GM12874 (cell line): ENCODE measurements at regions not wholly inside any gene's neighbourhood (a gene's known extent, or its start where the extent isn't known, plus 50 kb on each side); places are given as distances from the start of the nearest gene placed in this dataset.

ENCODE experiments used
- TF ChIP-seq, protein P1 (sequence below): IDR thresholded peaks from 2 replicates; pipeline ENCODE4 v1.5.1; 2011; ENCODE audit warnings: low read depth, mild to moderate bottlenecking, control low read depth, low read length, moderate library complexity; ENCODE audit not compliant: insufficient read depth

DNA sequence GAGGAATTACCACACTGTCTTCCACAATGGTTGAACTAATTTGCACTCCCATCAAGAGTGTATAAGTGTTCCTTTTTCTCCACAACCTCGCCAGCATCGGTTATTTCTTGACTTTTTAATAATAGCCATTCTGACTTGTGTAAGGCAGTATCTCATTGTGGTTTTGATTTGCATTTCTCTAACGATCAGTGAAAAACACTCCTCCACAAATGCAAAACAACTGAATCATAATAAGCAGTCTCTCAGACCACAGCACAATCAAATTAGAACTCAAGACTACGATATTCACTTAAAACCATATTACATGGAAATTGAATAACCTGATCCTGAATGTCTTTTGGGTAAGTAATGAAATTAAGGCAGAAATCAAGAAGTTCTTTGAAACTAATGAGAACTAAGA, 371.7 kb downstream of the CXXC4 start:
- TF ChIP-seq, protein P1, sequence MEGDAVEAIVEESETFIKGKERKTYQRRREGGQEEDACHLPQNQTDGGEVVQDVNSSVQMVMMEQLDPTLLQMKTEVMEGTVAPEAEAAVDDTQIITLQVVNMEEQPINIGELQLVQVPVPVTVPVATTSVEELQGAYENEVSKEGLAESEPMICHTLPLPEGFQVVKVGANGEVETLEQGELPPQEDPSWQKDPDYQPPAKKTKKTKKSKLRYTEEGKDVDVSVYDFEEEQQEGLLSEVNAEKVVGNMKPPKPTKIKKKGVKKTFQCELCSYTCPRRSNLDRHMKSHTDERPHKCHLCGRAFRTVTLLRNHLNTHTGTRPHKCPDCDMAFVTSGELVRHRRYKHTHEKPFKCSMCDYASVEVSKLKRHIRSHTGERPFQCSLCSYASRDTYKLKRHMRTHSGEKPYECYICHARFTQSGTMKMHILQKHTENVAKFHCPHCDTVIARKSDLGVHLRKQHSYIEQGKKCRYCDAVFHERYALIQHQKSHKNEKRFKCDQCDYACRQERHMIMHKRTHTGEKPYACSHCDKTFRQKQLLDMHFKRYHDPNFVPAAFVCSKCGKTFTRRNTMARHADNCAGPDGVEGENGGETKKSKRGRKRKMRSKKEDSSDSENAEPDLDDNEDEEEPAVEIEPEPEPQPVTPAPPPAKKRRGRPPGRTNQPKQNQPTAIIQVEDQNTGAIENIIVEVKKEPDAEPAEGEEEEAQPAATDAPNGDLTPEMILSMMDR: no peak

DNA sequence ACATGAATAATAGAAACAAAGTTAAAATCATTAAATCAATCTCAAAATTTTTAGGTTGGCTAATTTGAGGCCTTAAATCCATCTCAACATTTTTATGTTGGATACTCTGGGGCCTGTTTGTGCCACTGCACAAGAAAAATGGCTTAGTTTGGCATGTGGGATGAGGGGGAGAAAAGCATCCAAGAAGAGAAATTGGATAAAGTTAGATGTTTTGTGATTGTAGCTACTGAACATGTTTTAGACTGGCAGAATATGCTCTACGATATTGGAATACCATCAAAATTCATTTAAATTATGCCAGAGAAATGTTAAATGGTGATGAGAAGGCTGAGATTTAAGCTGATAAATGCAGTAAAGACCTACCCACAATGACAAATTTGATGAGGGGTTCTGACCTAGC, 376.9 kb downstream of the CXXC4 start:
- TF ChIP-seq, protein P1: no peak

DNA sequence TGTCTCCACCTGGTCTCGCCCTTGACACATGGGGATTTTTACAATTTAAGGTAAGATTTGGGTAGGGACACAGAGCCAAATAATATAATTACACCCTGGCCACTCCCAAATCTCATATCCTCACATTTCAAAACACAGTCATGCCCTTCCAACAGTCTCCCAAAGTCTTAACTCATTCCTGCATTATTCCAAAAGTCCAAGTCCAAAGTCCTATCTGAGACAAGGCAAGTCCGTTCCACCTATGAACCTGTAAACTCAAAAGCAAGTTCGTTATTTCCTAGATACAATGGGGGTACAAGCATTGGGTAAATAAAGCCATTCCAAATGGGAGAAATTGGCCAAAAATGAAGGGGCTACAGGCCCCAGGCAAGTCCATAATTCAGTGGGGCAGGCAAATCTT, 380.8 kb downstream of the CXXC4 start:
- TF ChIP-seq, protein P1: no peak

DNA sequence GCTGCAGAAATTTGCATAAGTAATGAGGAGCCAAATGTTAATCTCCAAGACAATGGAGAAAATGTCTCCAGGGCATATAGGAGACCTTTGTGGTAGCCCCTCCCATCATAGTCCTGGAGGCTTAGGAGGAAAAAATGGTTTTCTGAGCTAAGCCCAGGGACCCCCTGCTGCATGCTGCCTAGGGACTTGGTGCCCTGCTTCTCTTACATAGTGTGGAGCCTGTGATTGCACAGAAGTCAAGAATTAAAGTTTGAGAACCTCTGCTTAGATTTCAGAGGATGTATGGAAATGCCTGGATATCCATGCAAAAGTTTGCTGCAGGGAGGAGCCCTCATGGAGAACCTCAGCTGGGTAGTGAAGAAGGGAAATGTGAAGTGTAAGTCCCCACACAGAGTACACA, 379.4 kb upstream of the TACR3 start:
- TF ChIP-seq, protein P1: no peak

DNA sequence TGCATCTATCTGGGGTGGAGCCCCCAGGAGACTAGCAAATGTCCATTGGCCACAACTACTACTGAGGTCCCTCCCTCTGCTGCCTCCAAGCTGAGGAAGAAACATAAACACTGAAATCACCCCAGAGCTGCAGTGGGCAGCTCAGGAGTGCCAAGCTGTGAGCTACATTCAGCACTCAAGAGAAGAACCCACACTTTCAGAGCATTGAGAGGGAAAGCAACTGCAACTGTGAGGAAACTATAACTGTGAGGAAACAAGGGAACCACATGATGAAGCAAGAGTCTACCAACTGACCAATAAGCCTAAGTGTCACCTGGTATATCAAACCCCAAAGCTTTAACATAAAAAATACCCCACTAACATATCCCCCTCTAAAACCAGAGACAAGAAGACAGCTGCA, 373.5 kb upstream of the TACR3 start:
- TF ChIP-seq, protein P1: no peak

DNA sequence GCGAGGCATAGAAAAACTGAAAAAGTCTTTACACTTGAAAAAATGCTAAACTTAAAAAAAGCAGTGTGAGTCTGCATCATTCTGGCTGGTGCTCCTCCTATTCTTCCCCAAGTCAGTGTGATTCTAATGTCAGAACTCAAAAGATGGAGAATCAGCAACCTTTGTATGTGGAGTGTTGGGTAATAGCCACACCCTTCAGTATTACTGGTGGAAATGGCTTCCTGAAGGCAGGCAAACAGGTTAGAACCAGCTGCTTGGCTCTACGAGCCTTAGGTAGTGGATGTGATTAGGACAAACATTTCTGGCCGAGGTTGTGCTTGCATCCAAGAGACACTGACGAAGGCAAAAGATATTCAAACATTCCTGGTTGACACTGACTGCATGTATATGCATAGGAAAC, 353.4 kb upstream of the TACR3 start:
- TF ChIP-seq, protein P1: no peak

DNA sequence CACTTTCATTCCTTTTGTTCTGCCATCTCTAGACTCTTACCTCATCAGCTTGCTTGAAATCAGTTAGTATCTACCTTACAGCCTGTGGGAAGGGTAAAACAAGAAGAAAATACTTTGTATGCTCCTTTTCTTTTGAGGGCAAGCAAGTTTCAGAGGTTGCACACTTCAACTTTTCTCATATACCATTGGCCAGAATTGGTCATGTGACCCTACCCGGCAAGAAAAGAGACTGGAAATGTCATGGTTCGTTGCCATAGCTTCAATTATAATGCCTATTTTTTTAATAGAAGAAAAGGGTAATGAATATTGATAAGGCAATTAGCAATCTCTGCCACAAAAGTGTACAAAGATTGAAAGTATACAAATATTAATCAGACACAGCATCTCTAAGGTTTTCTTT, 346.7 kb upstream of the TACR3 start:
- TF ChIP-seq, protein P1: no peak
